GM12878 (cell line): ENCODE measurements at regions not wholly inside any gene's neighbourhood (a gene's known extent, or its start where the extent isn't known, plus 50 kb on each side); places are given as distances from the start of the nearest gene placed in this dataset.

ENCODE experiments used
- ETV6 ChIP-seq, 2 experiments: fragments of 450-650 bp in 1 of 2; IDR thresholded peaks in 1 of 2; conservative IDR thresholded peaks in 1 of 2; 2 replicates each; pipeline ENCODE4 v1.6.1; 2014; ENCODE audit warnings: antibody characterized with exemption in 1 of 2, borderline replicate concordance in 1 of 2, low read depth in 1 of 2, mild to moderate bottlenecking in 1 of 2, moderate library complexity in 1 of 2
- EZH2 ChIP-seq: IDR thresholded peaks from 2 replicates; pipeline ENCODE4 v1.6.1; 2012; ENCODE audit warnings: low read depth, mild to moderate bottlenecking, control low read depth, inconsistent platforms, low read length, borderline replicate concordance; ENCODE audit not compliant: control insufficient read depth
- NR2C2 ChIP-seq: IDR thresholded peaks from 2 replicates; pipeline ENCODE4 v1.6.1; 2011; ENCODE audit warnings: borderline replicate concordance, low read depth; ENCODE audit not compliant: control insufficient read depth, insufficient read length
- SP1 ChIP-seq: IDR thresholded peaks from one replicate; pipeline ENCODE4 v1.6.1; 2011; ENCODE audit warnings: low read depth, low read length
- SRF ChIP-seq, 2 experiments: IDR thresholded peaks; 2 replicates each; pipeline ENCODE4 v1.6.1; 2011; ENCODE audit warnings: low read depth in 2 of 2, low read length in 2 of 2, mild to moderate bottlenecking in 1 of 2, moderate library complexity in 1 of 2
- TF ChIP-seq, protein P1 (sequence below), 3 experiments: IDR thresholded peaks in 2 of 3; conservative IDR thresholded peaks in 1 of 3; 2 replicates each; pipeline ENCODE4 v1.5.1; 2011; ENCODE audit warnings: low read depth in 3 of 3, low read length in 3 of 3, mild to moderate bottlenecking in 3 of 3, control low read depth in 2 of 3, moderate library complexity in 2 of 3, inconsistent platforms in 1 of 3, mixed read lengths in 1 of 3; ENCODE audit not compliant: control insufficient read depth in 2 of 3, insufficient read depth in 1 of 3; ENCODE audit errors: extremely low read depth in 1 of 3

DNA sequence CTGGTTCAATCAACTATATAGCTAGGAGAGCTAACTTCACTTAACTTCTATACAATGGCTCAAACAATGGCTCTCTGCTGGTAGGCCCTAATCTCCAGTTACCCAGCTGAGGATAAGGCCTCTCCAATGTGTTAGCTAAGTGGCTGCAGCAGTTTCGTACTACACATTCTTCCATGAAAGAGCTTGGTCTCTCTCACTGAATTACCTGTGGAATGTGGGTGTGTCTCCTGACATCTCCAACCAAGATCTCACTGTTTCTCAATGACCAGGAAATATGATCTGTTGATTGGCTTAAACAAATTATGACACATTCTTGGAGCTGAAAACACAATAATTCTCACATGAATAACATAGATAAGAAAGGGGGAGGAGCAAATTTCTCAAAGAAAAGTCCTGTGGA, 169.8 kb upstream of the ROBO1 start:
- TF ChIP-seq EZH2, result no peak
- TF ChIP-seq ETV6 (conservative IDR thresholded peaks at IDR 0.05 in 1 of 2, IDR thresholded peaks at IDR 0.05 in 1 of 2; ENCODE audit: borderline replicate concordance in 1 of 2, low read depth in 1 of 2), result no peak
- TF ChIP-seq, protein P1, sequence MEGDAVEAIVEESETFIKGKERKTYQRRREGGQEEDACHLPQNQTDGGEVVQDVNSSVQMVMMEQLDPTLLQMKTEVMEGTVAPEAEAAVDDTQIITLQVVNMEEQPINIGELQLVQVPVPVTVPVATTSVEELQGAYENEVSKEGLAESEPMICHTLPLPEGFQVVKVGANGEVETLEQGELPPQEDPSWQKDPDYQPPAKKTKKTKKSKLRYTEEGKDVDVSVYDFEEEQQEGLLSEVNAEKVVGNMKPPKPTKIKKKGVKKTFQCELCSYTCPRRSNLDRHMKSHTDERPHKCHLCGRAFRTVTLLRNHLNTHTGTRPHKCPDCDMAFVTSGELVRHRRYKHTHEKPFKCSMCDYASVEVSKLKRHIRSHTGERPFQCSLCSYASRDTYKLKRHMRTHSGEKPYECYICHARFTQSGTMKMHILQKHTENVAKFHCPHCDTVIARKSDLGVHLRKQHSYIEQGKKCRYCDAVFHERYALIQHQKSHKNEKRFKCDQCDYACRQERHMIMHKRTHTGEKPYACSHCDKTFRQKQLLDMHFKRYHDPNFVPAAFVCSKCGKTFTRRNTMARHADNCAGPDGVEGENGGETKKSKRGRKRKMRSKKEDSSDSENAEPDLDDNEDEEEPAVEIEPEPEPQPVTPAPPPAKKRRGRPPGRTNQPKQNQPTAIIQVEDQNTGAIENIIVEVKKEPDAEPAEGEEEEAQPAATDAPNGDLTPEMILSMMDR (IDR thresholded peaks at IDR 0.05 in 2 of 3, conservative IDR thresholded peaks at IDR 0.05 in 1 of 3; ENCODE audit: control insufficient read depth in 2 of 3, extremely low read depth in 1 of 3, insufficient read depth in 1 of 3, low read depth in 3 of 3, low read length in 3 of 3), result no peak
- no peak for TF ChIP-seq SP1
- no peak for TF ChIP-seq NR2C2
- TF ChIP-seq SRF (IDR thresholded peaks at IDR 0.05; ENCODE audit: low read depth in 2 of 2, low read length in 2 of 2), result no peak
